Uterus (tissue), 3 donors: ENCODE measurements at regions not wholly inside any gene's neighbourhood (a gene's known extent, or its start where the extent isn't known, plus 50 kb on each side); places are given as distances from the start of the nearest gene placed in this dataset.

Experiments
- DNase-seq, 2 donors: peaks; one replicate each; pipeline ENCODE4 v3.0.0-alpha.2; 2019 to 2020
- H3K27ac ChIP-seq, 2 donors: fragments of 200-600 bp; sonication (generic); 1 replicate in 1 of 2; 2 replicates in 1 of 2; pipeline ENCODE4 v1.5.1; 2016 to 2018
- H3K27me3 ChIP-seq, 2 donors: fragments of 200-600 bp; sonication (generic); one replicate each; pipeline ENCODE4 v1.5.1; 2018 to 2019; ENCODE audit warnings: control low read depth in 1 of 2
- H3K36me3 ChIP-seq, 2 donors: fragments of 200-600 bp; sonication (generic); one replicate each; pipeline ENCODE4 v1.5.1; 2019; ENCODE audit warnings: control low read depth in 1 of 2
- H3K4me1 ChIP-seq, 2 donors: fragments of 200-600 bp; sonication (generic); one replicate each; pipeline ENCODE4 v1.5.1; 2018 to 2019; ENCODE audit warnings: control low read depth in 1 of 2
- H3K4me3 ChIP-seq, 2 donors: fragments of 200-600 bp; sonication (generic); 1 replicate in 1 of 2; 2 replicates in 1 of 2; pipeline ENCODE4 v1.5.1; 2018 to 2019; ENCODE audit warnings: mild to moderate bottlenecking in 1 of 2
- H3K9me3 ChIP-seq, 2 donors: fragments of 200-600 bp; sonication (generic); one replicate each; pipeline ENCODE4 v1.5.1; 2019; ENCODE audit warnings: control low read depth in 1 of 2
- CTCF ChIP-seq, 4 experiments: fragments of 200-600 bp in 2 of 4; fragments of 450-650 bp in 2 of 4; sonication (generic) in 2 of 4; IDR thresholded peaks; one replicate each; pipeline ENCODE4 v1.5.1; 2016 to 2019; ENCODE audit warnings: antibody characterized with exemption in 4 of 4, mild to moderate bottlenecking in 2 of 4, moderate library complexity in 1 of 4
- POLR2A ChIP-seq, 2 donors: fragments of 450-650 bp; IDR thresholded peaks; one replicate each; pipeline ENCODE4 v1.6.1; 2016; ENCODE audit warnings: antibody characterized with exemption in 2 of 2, mild to moderate bottlenecking in 1 of 2, moderate library complexity in 1 of 2
- intact Hi-C: fragments of 100-400 bp; cut with DNase I; formaldehyde crosslinking; loops from one replicate; pipeline ENCODE4 v1.15.1; 2023; ENCODE audit warnings: low total_unique reads
- donor health status: DM: yes; HTN: yes; CAD: no.

GRCh38 chr16:73390936-73391335, 343.0 kb upstream of the ZFHX3 start:
- Histone ChIP-seq H3K9me3 (no peaks in the 10 kb centered on the region), H3K4me3 (no peak overlapping the region), H3K36me3 (no peaks in the 10 kb centered on the region), H3K27ac (no peak overlapping the region), H3K4me1 (no peaks in the 10 kb centered on the region), H3K27me3 (no peaks in the 10 kb centered on the region)
- intact Hi-C loops: no loop called here
- DNase-seq: no peak
- TF ChIP-seq CTCF (IDR thresholded peaks at IDR 0.05): no peak
- TF ChIP-seq POLR2A (IDR thresholded peaks at IDR 0.05): no peak

GRCh38 chr16:73390491-73390890, 342.6 kb upstream of the ZFHX3 start:
- no peaks in the 10 kb centered on the region for H3K36me3 ChIP-seq

GRCh38 chr16:73389085-73389484, 341.2 kb upstream of the ZFHX3 start:
- no peak for DNase-seq
- no peak for TF ChIP-seq CTCF (IDR thresholded peaks at IDR 0.05)
- TF ChIP-seq POLR2A (IDR thresholded peaks at IDR 0.05): no peak
- no peaks in the 10 kb centered on the region for H3K36me3 ChIP-seq
- H3K4me1 ChIP-seq: no peaks in the 10 kb centered on the region
- intact Hi-C loops: no loop called here
- H3K9me3 ChIP-seq: no peaks in the 10 kb centered on the region
- no peak overlapping the region for H3K4me3 ChIP-seq
- H3K27ac ChIP-seq: no peak overlapping the region
- H3K27me3 ChIP-seq: no peaks in the 10 kb centered on the region

More at GRCh38 chr16:73390491-73390890, 342.6 kb upstream of the ZFHX3 start:
- no peak for TF ChIP-seq POLR2A (IDR thresholded peaks at IDR 0.05)
- no peak for TF ChIP-seq CTCF (IDR thresholded peaks at IDR 0.05)
- Histone ChIP-seq H3K9me3 (no peaks in the 10 kb centered on the region), H3K4me3 (no peak overlapping the region), H3K27me3 (no peaks in the 10 kb centered on the region), H3K4me1 (no peaks in the 10 kb centered on the region), H3K27ac (no peak overlapping the region)
- DNase-seq: no peak
- intact Hi-C loops: no loop called here

GRCh38 chr16:73387979-73388378, 340.1 kb upstream of the ZFHX3 start:
- no peaks in the 10 kb centered on the region for H3K36me3 ChIP-seq
- H3K4me1 ChIP-seq: no peaks in the 10 kb centered on the region
- DNase-seq: no peak

GRCh38 chr16:73385696-73386095, 337.8 kb upstream of the ZFHX3 start:
- intact Hi-C loops: no loop called here
- no peak for DNase-seq
- TF ChIP-seq POLR2A (IDR thresholded peaks at IDR 0.05): no peak
- no peak for TF ChIP-seq CTCF (IDR thresholded peaks at IDR 0.05)
- H3K36me3 ChIP-seq: no peaks in the 10 kb centered on the region
- H3K27me3 ChIP-seq: no peaks in the 10 kb centered on the region
- H3K4me3 ChIP-seq: no peak overlapping the region
- H3K9me3 ChIP-seq: no peaks in the 10 kb centered on the region
- H3K4me1 ChIP-seq: no peaks in the 10 kb centered on the region
- H3K27ac ChIP-seq: no peak overlapping the region

More at GRCh38 chr16:73387979-73388378, 340.1 kb upstream of the ZFHX3 start:
- no peak for TF ChIP-seq CTCF (IDR thresholded peaks at IDR 0.05)
- TF ChIP-seq POLR2A (IDR thresholded peaks at IDR 0.05): no peak
- intact Hi-C loops: no loop called here
- H3K27ac ChIP-seq: no peak overlapping the region
- no peaks in the 10 kb centered on the region for H3K9me3 ChIP-seq
- no peaks in the 10 kb centered on the region for H3K27me3 ChIP-seq
- H3K4me3 ChIP-seq: no peak overlapping the region
